Suprapubic skin (tissue), 4 donors: ENCODE measurements at regions not wholly inside any gene's neighbourhood (a gene's known extent, or its start where the extent isn't known, plus 50 kb on each side); places are given as distances from the start of the nearest gene placed in this dataset.

ENCODE experiments used
- POLR2A ChIP-seq, 2 donors: fragments of 450-650 bp; IDR thresholded peaks; one replicate each; pipeline ENCODE4 v1.6.1; 2017; ENCODE audit warnings: antibody characterized with exemption in 2 of 2, mild to moderate bottlenecking in 2 of 2, moderate library complexity in 2 of 2
- POLR2AphosphoS5 ChIP-seq, 3 donors: sonication (generic); formaldehyde crosslinking; IDR thresholded peaks; one replicate each; pipeline ENCODE4 v1.6.1; 2017; ENCODE audit warnings: antibody characterized with exemption in 3 of 3
- TF ChIP-seq, protein P1 (sequence below), 2 donors: fragments of 200-600 bp in 1 of 2; fragments of 450-650 bp in 1 of 2; sonication (generic) in 1 of 2; IDR thresholded peaks; one replicate each; pipeline ENCODE4 v1.5.1; 2016 to 2019; ENCODE audit warnings: antibody characterized with exemption in 2 of 2, mild to moderate bottlenecking in 1 of 2, moderate library complexity in 1 of 2

DNA sequence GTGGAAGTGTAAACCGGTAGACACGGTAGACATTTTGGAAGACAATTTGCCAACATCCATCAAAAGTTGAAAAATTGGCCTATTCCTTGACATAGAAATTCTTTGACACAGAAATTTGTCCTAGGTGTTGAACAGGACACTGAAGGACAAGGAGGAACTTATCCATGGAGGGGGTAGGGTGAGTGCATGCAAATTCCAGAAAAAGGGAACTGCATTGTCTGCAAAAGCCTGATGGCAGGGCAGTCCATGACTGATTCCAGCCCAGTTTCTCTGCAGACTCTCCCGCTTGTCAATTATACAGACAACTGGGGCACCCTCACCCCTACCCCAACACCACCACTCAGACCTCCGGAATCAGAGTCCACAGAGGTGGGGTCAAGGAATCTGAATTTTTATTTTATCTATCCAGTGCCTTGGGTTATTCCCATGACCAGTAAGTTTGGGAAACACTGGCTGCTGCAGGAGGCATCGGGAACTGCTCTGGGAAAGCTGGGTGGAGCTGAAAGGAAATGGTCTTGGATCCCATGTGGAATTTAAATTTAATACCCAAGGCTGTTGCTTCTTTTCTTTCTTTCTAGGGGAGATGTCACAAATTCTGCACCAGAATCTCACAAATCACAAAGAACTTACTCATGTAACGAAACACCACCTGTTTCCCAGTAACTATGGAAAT, 103.3 kb upstream of the SLC45A1 start:
- TF ChIP-seq, protein P1, sequence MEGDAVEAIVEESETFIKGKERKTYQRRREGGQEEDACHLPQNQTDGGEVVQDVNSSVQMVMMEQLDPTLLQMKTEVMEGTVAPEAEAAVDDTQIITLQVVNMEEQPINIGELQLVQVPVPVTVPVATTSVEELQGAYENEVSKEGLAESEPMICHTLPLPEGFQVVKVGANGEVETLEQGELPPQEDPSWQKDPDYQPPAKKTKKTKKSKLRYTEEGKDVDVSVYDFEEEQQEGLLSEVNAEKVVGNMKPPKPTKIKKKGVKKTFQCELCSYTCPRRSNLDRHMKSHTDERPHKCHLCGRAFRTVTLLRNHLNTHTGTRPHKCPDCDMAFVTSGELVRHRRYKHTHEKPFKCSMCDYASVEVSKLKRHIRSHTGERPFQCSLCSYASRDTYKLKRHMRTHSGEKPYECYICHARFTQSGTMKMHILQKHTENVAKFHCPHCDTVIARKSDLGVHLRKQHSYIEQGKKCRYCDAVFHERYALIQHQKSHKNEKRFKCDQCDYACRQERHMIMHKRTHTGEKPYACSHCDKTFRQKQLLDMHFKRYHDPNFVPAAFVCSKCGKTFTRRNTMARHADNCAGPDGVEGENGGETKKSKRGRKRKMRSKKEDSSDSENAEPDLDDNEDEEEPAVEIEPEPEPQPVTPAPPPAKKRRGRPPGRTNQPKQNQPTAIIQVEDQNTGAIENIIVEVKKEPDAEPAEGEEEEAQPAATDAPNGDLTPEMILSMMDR (IDR thresholded peaks at IDR 0.05), result no peak
- TF ChIP-seq POLR2A (IDR thresholded peaks at IDR 0.05) (no peak), POLR2AphosphoS5 (IDR thresholded peaks at IDR 0.05) (no peak)
